Neutrophil (primary cell): ENCODE measurements at regions not wholly inside any gene's neighbourhood (a gene's known extent, or its start where the extent isn't known, plus 50 kb on each side); places are given as distances from the start of the nearest gene placed in this dataset.

ENCODE experiments used
- H3K27ac ChIP-seq: fragments of 200-600 bp; sonication (generic); 2 replicates; pipeline ENCODE4 v1.5.1; 2016; ENCODE audit warnings: mild to moderate bottlenecking, moderate library complexity
- H3K27me3 ChIP-seq: fragments of 200-600 bp; sonication (generic); 2 replicates; pipeline ENCODE4 v1.6.0; 2016; ENCODE audit warnings: mild to moderate bottlenecking
- H3K36me3 ChIP-seq: fragments of 200-600 bp; sonication (generic); 2 replicates; pipeline ENCODE4 v1.5.1; 2017
- H3K4me1 ChIP-seq, 2 experiments: fragments of 200-600 bp in 1 of 2; sonication (generic) in 1 of 2; 1 replicate in 1 of 2; 2 replicates in 1 of 2; pipeline versions ENCODE4 v1.5.1 to v1.6.1; 2013 to 2016; ENCODE audit warnings: low read depth in 1 of 2, low read length in 1 of 2, mild to moderate bottlenecking in 1 of 2, moderate library complexity in 1 of 2; ENCODE audit not compliant: control insufficient read depth in 1 of 2, insufficient read depth in 1 of 2
- H3K4me3 ChIP-seq, 2 experiments: fragments of 200-600 bp in 1 of 2; sonication (generic) in 1 of 2; 1 replicate in 1 of 2; 2 replicates in 1 of 2; pipeline ENCODE4 v1.5.1; 2013 to 2016; ENCODE audit warnings: low read depth in 1 of 2, low read length in 1 of 2, mild to moderate bottlenecking in 1 of 2, moderate library complexity in 1 of 2
- H3K9me3 ChIP-seq: fragments of 200-600 bp; sonication (generic); 2 replicates; pipeline ENCODE4 v1.5.1; 2016
- CTCF ChIP-seq: fragments of 200-600 bp; sonication (generic); IDR thresholded peaks from 2 replicates; pipeline ENCODE4 v1.5.1; 2016; ENCODE audit warnings: antibody characterized with exemption

- Histone ChIP-seq H3K27me3 (no peaks in the 10 kb centered on the region), H3K4me3 (no peak overlapping the region), H3K36me3 (no peaks in the 10 kb centered on the region), H3K4me1 (peaks cover 0 to 4% of the 10 kb centered on the region in 2 experiments), H3K9me3 (no peaks in the 10 kb centered on the region), H3K27ac (no peak overlapping the region)
- no peak for TF ChIP-seq CTCF
Observed at GRCh38 chr1:220955116-220955515, 75.9 kb downstream of the HLX start.

GRCh38 chr1:220956501-220957232, 77.4 kb downstream of the HLX start:
- no peaks in the 10 kb centered on the region for H3K36me3 ChIP-seq
- H3K4me1 ChIP-seq: peaks cover 0 to 4% of the 10 kb centered on the region in 2 experiments
- H3K9me3 ChIP-seq: no peaks in the 10 kb centered on the region
- no peak overlapping the region for H3K27ac ChIP-seq
- no peak overlapping the region for H3K4me3 ChIP-seq
- no peak for TF ChIP-seq CTCF
- no peaks in the 10 kb centered on the region for H3K27me3 ChIP-seq

GRCh38 chr1:220957233-220957605, 78.0 kb downstream of the HLX start:
- Histone ChIP-seq H3K27ac (no peak overlapping the region), H3K4me1 (peaks cover 0 to 4% of the 10 kb centered on the region in 2 experiments), H3K27me3 (no peaks in the 10 kb centered on the region), H3K9me3 (no peaks in the 10 kb centered on the region), H3K36me3 (no peaks in the 10 kb centered on the region), H3K4me3 (no peak overlapping the region)
- TF ChIP-seq CTCF: no peak

- TF ChIP-seq CTCF: no peak
- H3K36me3 ChIP-seq: no peaks in the 10 kb centered on the region
- H3K4me1 ChIP-seq: peaks cover 0 to 4% of the 10 kb centered on the region in 2 experiments
- no peak overlapping the region for H3K4me3 ChIP-seq
- H3K27ac ChIP-seq: no peak overlapping the region
- no peaks in the 10 kb centered on the region for H3K9me3 ChIP-seq
- H3K27me3 ChIP-seq: no peaks in the 10 kb centered on the region
Observed at GRCh38 chr1:220958234-220958633, 79.0 kb downstream of the HLX start.

GRCh38 chr1:220962031-220962751, 82.9 kb downstream of the HLX start:
- Histone ChIP-seq H3K9me3 (no peaks in the 10 kb centered on the region), H3K27me3 (no peaks in the 10 kb centered on the region), H3K4me1 (peaks cover 0 to 3% of the 10 kb centered on the region in 2 experiments), H3K27ac (no peak overlapping the region), H3K36me3 (no peaks in the 10 kb centered on the region), H3K4me3 (no peak overlapping the region)
- TF ChIP-seq CTCF: no peak
